ENCODE measurements at regions not wholly inside any gene's neighbourhood (a gene's known extent, or its start where the extent isn't known, plus 50 kb on each side); places are given as distances from the start of the nearest gene placed in this dataset.
"Not testable (repeated sequence)": the region's sequence is repeated elsewhere in the genome, so short reads cannot be mapped to it uniquely, and the experiment has no call there.

GRCh38 chr13:72657379-72657778 is 70.0 kb downstream of the MZT1 start:
- DNase-seq: no peak

- no peak for DNase-seq
Measured at GRCh38 chr13:72656357-72656756, 71.1 kb downstream of the MZT1 start.

- no peak for DNase-seq
Measured at GRCh38 chr13:72653506-72653905, 73.9 kb downstream of the MZT1 start.

- peak; percentile 9 for DNase-seq
Measured at GRCh38 chr13:72652681-72653080, 74.7 kb downstream of the MZT1 start.

- no peak for DNase-seq
Measured at GRCh38 chr13:72651144-72651543, 76.3 kb downstream of the MZT1 start.

- no peak for DNase-seq
Measured at GRCh38 chr13:72650051-72650700, 77.3 kb downstream of the MZT1 start.

- DNase-seq: no peak
Measured at GRCh38 chr13:72648513-72649065, 78.8 kb downstream of the MZT1 start.

GRCh38 chr13:72647422-72647821 is 80.0 kb downstream of the MZT1 start:
- no peak for DNase-seq

- no peak for DNase-seq
Measured at GRCh38 chr13:72645521-72645920, 81.9 kb downstream of the MZT1 start.

- peak; percentile 13 for DNase-seq
Measured at GRCh38 chr13:72643311-72643989, 84.0 kb downstream of the MZT1 start.

GRCh38 chr13:72639377-72639776 is 88.1 kb downstream of the MZT1 start:
- no peak for DNase-seq

- DNase-seq: no peak
Measured at GRCh38 chr13:72638059-72638815, 89.2 kb downstream of the MZT1 start.

GRCh38 chr13:72637561-72637960 is 89.9 kb downstream of the MZT1 start:
- no peak for DNase-seq

GRCh38 chr13:72634859-72635258 is 92.6 kb downstream of the MZT1 start:
- DNase-seq: no peak

- DNase-seq: no peak
Measured at GRCh38 chr13:72622546-72622945, 104.9 kb downstream of the MZT1 start.

- DNase-seq: no peak
Measured at GRCh38 chr13:72620874-72621273, 106.6 kb downstream of the MZT1 start.

GRCh38 chr13:72617951-72618350 is 109.5 kb downstream of the MZT1 start:
- no peak for DNase-seq

GRCh38 chr13:72617186-72617585 is 110.2 kb downstream of the MZT1 start:
- DNase-seq: no peak

- DNase-seq: not testable (repeated sequence)
Measured at GRCh38 chr13:72610251-72610891, 117.1 kb downstream of the MZT1 start.

GRCh38 chr13:72599178-72599743 is 128.2 kb downstream of the MZT1 start:
- DNase-seq: no peak

GRCh38 chr13:72590091-72590740 is 137.2 kb downstream of the MZT1 start:
- DNase-seq: no peak

GRCh38 chr13:72586518-72586917 is 140.9 kb downstream of the MZT1 start:
- no peak for DNase-seq

All from GDM1 (cell line).